GM23338 (cell line): ENCODE measurements at regions not wholly inside any gene's neighbourhood (a gene's known extent, or its start where the extent isn't known, plus 50 kb on each side); places are given as distances from the start of the nearest gene placed in this dataset.

Experiments
- CREB1 ChIP-seq: fragments of 250-450 bp; sonication (Bioruptor Pico); IDR thresholded peaks from 2 replicates; pipeline ENCODE4 v1.5.0; 2020; ENCODE audit warnings: low read depth, mild to moderate bottlenecking, moderate library complexity
- ETS1 ChIP-seq: IDR thresholded peaks from 2 replicates; pipeline ENCODE4 v1.6.1; 2016; ENCODE audit warnings: antibody characterized with exemption
- EZH2 ChIP-seq: fragments of 200-600 bp; sonication (generic); IDR thresholded peaks from one replicate; pipeline ENCODE4 v1.8.0; 2017; ENCODE audit warnings: antibody characterized with exemption, mild to moderate bottlenecking, low read depth; ENCODE audit not compliant: unreplicated experiment
- EZH2phosphoT487 ChIP-seq: fragments of 200-600 bp; sonication (generic); IDR thresholded peaks from one replicate; pipeline ENCODE4 v1.8.1; 2018; ENCODE audit warnings: antibody characterized with exemption; ENCODE audit not compliant: unreplicated experiment
- JUNB ChIP-seq: IDR thresholded peaks from one replicate; pipeline ENCODE4 v1.6.1; 2016; ENCODE audit warnings: antibody characterized with exemption; ENCODE audit not compliant: unreplicated experiment
- POLR2AphosphoS5 ChIP-seq: IDR thresholded peaks from 2 replicates; pipeline ENCODE4 v1.6.1; 2016; ENCODE audit warnings: antibody characterized with exemption, low read depth
- STAT1 ChIP-seq: IDR thresholded peaks from one replicate; pipeline ENCODE4 v1.6.1; 2016; ENCODE audit warnings: antibody characterized with exemption; ENCODE audit not compliant: unreplicated experiment
- ZNF114 ChIP-seq: fragments of 250-450 bp; sonication (Bioruptor Pico); IDR thresholded peaks from 2 replicates; pipeline ENCODE4 v1.5.0; 2020; ENCODE audit warnings: mild to moderate bottlenecking, moderate library complexity
- ZNF331 ChIP-seq: fragments of 250-450 bp; sonication (Bioruptor Pico); IDR thresholded peaks from 2 replicates; pipeline ENCODE4 v1.5.0; 2020; ENCODE audit warnings: low read depth, mild to moderate bottlenecking, moderate library complexity
- TF ChIP-seq, protein P1 (sequence below), 2 experiments: fragments of 200-600 bp in 1 of 2; sonication (generic) in 1 of 2; conservative IDR thresholded peaks; 2 replicates each; pipeline versions ENCODE4 v1.5.1 to v1.6.1; 2016 to 2017; ENCODE audit warnings: antibody characterized with exemption in 2 of 2, low read depth in 2 of 2, mild to moderate bottlenecking in 2 of 2, moderate library complexity in 1 of 2
- TF ChIP-seq, protein P2 (sequence below): IDR thresholded peaks from one replicate; pipeline ENCODE4 v1.6.1; 2018; ENCODE audit warnings: antibody characterized with exemption; ENCODE audit not compliant: unreplicated experiment

GRCh38 chr16:65572156-65572555 lies 450.3 kb upstream of the CDH11 start:
- TF ChIP-seq, protein P1, sequence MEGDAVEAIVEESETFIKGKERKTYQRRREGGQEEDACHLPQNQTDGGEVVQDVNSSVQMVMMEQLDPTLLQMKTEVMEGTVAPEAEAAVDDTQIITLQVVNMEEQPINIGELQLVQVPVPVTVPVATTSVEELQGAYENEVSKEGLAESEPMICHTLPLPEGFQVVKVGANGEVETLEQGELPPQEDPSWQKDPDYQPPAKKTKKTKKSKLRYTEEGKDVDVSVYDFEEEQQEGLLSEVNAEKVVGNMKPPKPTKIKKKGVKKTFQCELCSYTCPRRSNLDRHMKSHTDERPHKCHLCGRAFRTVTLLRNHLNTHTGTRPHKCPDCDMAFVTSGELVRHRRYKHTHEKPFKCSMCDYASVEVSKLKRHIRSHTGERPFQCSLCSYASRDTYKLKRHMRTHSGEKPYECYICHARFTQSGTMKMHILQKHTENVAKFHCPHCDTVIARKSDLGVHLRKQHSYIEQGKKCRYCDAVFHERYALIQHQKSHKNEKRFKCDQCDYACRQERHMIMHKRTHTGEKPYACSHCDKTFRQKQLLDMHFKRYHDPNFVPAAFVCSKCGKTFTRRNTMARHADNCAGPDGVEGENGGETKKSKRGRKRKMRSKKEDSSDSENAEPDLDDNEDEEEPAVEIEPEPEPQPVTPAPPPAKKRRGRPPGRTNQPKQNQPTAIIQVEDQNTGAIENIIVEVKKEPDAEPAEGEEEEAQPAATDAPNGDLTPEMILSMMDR (conservative IDR thresholded peaks at IDR 0.05; ENCODE audit: low read depth in 2 of 2) = no peak
- no peak for TF ChIP-seq STAT1
- TF ChIP-seq, protein P2, sequence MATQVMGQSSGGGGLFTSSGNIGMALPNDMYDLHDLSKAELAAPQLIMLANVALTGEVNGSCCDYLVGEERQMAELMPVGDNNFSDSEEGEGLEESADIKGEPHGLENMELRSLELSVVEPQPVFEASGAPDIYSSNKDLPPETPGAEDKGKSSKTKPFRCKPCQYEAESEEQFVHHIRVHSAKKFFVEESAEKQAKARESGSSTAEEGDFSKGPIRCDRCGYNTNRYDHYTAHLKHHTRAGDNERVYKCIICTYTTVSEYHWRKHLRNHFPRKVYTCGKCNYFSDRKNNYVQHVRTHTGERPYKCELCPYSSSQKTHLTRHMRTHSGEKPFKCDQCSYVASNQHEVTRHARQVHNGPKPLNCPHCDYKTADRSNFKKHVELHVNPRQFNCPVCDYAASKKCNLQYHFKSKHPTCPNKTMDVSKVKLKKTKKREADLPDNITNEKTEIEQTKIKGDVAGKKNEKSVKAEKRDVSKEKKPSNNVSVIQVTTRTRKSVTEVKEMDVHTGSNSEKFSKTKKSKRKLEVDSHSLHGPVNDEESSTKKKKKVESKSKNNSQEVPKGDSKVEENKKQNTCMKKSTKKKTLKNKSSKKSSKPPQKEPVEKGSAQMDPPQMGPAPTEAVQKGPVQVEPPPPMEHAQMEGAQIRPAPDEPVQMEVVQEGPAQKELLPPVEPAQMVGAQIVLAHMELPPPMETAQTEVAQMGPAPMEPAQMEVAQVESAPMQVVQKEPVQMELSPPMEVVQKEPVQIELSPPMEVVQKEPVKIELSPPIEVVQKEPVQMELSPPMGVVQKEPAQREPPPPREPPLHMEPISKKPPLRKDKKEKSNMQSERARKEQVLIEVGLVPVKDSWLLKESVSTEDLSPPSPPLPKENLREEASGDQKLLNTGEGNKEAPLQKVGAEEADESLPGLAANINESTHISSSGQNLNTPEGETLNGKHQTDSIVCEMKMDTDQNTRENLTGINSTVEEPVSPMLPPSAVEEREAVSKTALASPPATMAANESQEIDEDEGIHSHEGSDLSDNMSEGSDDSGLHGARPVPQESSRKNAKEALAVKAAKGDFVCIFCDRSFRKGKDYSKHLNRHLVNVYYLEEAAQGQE = no peak
- no peak for TF ChIP-seq ZNF114 (CRISPR knock-in tag)
- no peak for TF ChIP-seq EZH2phosphoT487
- TF ChIP-seq POLR2AphosphoS5 = no peak
- no peak for TF ChIP-seq EZH2
- TF ChIP-seq JUNB = no peak
- TF ChIP-seq ZNF331 = no peak
- no peak for TF ChIP-seq ETS1
- no peak for TF ChIP-seq CREB1
